ENCODE measurements at regions not wholly inside any gene's neighbourhood (a gene's known extent, or its start where the extent isn't known, plus 50 kb on each side); places are given as distances from the start of the nearest gene placed in this dataset.

DNA sequence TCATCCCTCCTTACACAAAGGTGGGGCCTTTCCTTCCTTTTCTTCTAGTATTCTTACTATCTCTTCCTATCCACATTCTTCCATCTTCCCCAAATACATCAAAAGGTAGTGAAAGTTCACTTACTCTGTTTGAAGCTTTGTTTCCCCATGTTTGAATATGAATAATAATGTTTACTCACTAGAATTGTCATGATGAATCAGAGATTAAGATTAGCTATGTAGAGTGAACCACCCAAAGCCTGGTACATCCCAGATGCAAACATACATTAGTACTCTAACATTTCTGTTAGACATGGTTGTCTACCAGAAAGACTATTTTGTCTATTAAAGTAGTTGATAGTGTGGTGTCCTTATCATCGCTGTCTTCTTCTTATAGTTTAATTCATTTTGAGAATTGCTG, 327.1 kb upstream of the TBC1D5 start:
- Histone ChIP-seq H2BK5ac (ENCODE audit: insufficient read length, low read length) (no peak overlapping the region), H3K4me2 (ENCODE audit: insufficient read depth, insufficient read length, low read length) (no peak overlapping the region), H3K27me3 (ENCODE audit: insufficient read depth, low read length) (no peaks in the 10 kb centered on the region), H2BK120ac (ENCODE audit: low read depth, low read length, poor library complexity, severe bottlenecking) (no peak overlapping the region), H3T11ph (ENCODE audit: low read length) (no peak overlapping the region), H3K79me2 (ENCODE audit: insufficient read depth, low read length) (no peaks in the 10 kb centered on the region), H2BK15ac (ENCODE audit: low read depth, low read length) (no peak overlapping the region), H4K20me1 (ENCODE audit: control insufficient read depth, insufficient read depth, insufficient read length) (no peaks in the 10 kb centered on the region), H3K9ac (ENCODE audit: extremely low read depth, insufficient read length, low read length) (no peak overlapping the region), H4K91ac (ENCODE audit: insufficient read length, low read depth, low read length) (no peak overlapping the region), H4K5ac (ENCODE audit: insufficient read length, low read depth, low read length) (no peak overlapping the region), H3K79me1 (ENCODE audit: insufficient read depth, low read depth, low read length, poor library complexity, severe bottlenecking) (no peaks in the 10 kb centered on the region), H2AFZ (ENCODE audit: low read length) (no peak overlapping the region), H3K14ac (ENCODE audit: insufficient read depth, low read length) (no peak overlapping the region), H2AK5ac (ENCODE audit: insufficient read length, low read length) (no peak overlapping the region), H3K23me2 (ENCODE audit: insufficient read length, low read depth, low read length, poor library complexity, severe bottlenecking) (no peaks in the 10 kb centered on the region), H3K56ac (ENCODE audit: insufficient read length, low read depth, low read length) (no peak overlapping the region), H3K4ac (ENCODE audit: low read depth, low read length) (no peak overlapping the region), H4K8ac (replicated peaks; ENCODE audit: insufficient read length, low read depth, low read length) (no peak overlapping the region), H3K27ac (ENCODE audit: insufficient read length, low read depth, low read length) (no peak overlapping the region), H2BK12ac (ENCODE audit: insufficient read length, low read depth, low read length) (no peak overlapping the region), H3K23ac (ENCODE audit: insufficient read length, low read depth, low read length) (no peak overlapping the region), H2BK20ac (ENCODE audit: low read depth, low read length, poor library complexity, severe bottlenecking) (no peak overlapping the region), H3K4me1 (ENCODE audit: insufficient read depth, low read length) (no peaks in the 10 kb centered on the region), H3K9me3 (ENCODE audit: control insufficient read depth, low read depth, low read length) (no peaks in the 10 kb centered on the region), H3K18ac (ENCODE audit: insufficient read length, low read depth, low read length) (no peak overlapping the region)
- no CpG with 5 or more reads among the region's 1 CpG for WGBS (ENCODE audit: extremely low coverage, insufficient read length, low lambda C conversion rate)
- H3K4me1 Mint-ChIP-seq, result peaks cover 7 to 13% of the 10 kb centered on the region in 2 experiments
- H3K4me3 Mint-ChIP-seq, result no peak overlapping the region
- H3K27me3 Mint-ChIP-seq (ENCODE audit: low read depth), result no peaks in the 10 kb centered on the region
- no peak overlapping the region for H3K27ac Mint-ChIP-seq
- DNase-seq, result no peak
- TF ChIP-seq, protein P1, sequence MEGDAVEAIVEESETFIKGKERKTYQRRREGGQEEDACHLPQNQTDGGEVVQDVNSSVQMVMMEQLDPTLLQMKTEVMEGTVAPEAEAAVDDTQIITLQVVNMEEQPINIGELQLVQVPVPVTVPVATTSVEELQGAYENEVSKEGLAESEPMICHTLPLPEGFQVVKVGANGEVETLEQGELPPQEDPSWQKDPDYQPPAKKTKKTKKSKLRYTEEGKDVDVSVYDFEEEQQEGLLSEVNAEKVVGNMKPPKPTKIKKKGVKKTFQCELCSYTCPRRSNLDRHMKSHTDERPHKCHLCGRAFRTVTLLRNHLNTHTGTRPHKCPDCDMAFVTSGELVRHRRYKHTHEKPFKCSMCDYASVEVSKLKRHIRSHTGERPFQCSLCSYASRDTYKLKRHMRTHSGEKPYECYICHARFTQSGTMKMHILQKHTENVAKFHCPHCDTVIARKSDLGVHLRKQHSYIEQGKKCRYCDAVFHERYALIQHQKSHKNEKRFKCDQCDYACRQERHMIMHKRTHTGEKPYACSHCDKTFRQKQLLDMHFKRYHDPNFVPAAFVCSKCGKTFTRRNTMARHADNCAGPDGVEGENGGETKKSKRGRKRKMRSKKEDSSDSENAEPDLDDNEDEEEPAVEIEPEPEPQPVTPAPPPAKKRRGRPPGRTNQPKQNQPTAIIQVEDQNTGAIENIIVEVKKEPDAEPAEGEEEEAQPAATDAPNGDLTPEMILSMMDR (conservative IDR thresholded peaks at IDR 0.05), result no peak
- no peaks in the 10 kb centered on the region for H3K9me3 Mint-ChIP-seq
- H3K36me3 Mint-ChIP-seq (ENCODE audit: insufficient read depth in 1 of 3, low read depth in 3 of 3), result no peaks in the 10 kb centered on the region; a peak in 1 of 7 replicates
